ENCODE measurements at regions not wholly inside any gene's neighbourhood (a gene's known extent, or its start where the extent isn't known, plus 50 kb on each side); places are given as distances from the start of the nearest gene placed in this dataset.
"Not testable (repeated sequence)": the region's sequence is repeated elsewhere in the genome, so short reads cannot be mapped to it uniquely, and the experiment has no call there.

DNA sequence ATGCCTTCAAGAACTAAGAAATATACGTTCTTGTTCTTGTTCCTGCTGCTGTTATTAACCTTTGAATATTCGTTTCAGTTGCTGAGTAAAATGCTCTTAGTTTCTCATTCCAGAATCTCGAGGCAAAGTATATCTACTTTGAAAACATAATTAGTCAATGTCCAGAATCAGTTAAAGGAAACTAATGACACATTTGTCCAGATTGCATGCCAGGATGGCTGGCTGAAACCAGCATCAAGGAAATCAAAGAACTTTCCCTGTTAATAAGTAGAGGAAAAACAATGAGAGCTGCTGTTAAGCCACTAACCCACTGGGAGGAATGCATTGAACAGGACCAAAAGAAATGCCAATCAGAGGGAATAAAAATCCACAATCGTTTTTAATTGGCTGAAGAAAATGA is 196.9 kb downstream of the ALDH8A1 start:
- no peak for TF ChIP-seq POLR2A (IDR thresholded peaks at IDR 0.05)
- TF ChIP-seq, protein P1, sequence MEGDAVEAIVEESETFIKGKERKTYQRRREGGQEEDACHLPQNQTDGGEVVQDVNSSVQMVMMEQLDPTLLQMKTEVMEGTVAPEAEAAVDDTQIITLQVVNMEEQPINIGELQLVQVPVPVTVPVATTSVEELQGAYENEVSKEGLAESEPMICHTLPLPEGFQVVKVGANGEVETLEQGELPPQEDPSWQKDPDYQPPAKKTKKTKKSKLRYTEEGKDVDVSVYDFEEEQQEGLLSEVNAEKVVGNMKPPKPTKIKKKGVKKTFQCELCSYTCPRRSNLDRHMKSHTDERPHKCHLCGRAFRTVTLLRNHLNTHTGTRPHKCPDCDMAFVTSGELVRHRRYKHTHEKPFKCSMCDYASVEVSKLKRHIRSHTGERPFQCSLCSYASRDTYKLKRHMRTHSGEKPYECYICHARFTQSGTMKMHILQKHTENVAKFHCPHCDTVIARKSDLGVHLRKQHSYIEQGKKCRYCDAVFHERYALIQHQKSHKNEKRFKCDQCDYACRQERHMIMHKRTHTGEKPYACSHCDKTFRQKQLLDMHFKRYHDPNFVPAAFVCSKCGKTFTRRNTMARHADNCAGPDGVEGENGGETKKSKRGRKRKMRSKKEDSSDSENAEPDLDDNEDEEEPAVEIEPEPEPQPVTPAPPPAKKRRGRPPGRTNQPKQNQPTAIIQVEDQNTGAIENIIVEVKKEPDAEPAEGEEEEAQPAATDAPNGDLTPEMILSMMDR (IDR thresholded peaks at IDR 0.05 in 8 of 11, conservative IDR thresholded peaks at IDR 0.05 in 3 of 11), result no peak
- no peak for TF ChIP-seq POLR2AphosphoS5 (IDR thresholded peaks at IDR 0.05)
- no peak for DNase-seq
- Histone ChIP-seq H3K36me3 (no peaks in the 10 kb centered on the region), H3K9me3 (no peaks in the 10 kb centered on the region), H3K4me3 (no peak overlapping the region), H3K27me3 (replicated peaks in 1 of 7) (peaks cover 0 to 5% (median 0%) of the 10 kb centered on the region in 7 donors), H3K4me1 (no peaks in the 10 kb centered on the region), H3K27ac (no peak overlapping the region)
- 56 to 69% (median 63%) methylated on average over 4 of the region's 4 CpGs for WGBS, 5 donors
- intact Hi-C loops (cut with DNase I; ENCODE audit: low total_unique reads), result no loop called here

DNA sequence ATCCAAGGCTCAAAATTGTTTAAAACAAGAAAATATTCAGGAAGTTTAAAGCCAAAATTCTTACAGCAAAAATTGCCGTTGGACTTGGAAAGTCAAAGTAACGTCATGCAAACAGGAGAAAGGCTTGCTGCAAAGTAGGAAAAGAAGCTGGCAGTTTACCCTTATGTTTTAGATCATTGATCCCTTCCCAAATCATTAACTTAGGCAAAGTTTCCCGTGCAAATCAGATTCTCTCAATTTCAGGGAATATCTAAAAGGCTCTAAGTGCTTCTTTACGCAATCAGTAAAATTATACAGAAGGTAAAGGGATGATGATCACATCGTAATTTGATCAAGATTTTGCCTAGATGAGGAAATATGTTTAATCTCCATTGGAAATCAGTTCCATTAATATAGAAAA is 197.5 kb downstream of the ALDH8A1 start:
- Histone ChIP-seq H3K27me3 (replicated peaks in 1 of 7) (peaks cover 0 to 5% (median 0%) of the 10 kb centered on the region in 7 donors), H3K4me3 (no peak overlapping the region), H3K27ac (no peak overlapping the region), H3K9me3 (no peaks in the 10 kb centered on the region), H3K36me3 (no peaks in the 10 kb centered on the region), H3K4me1 (no peaks in the 10 kb centered on the region)
- no peak for TF ChIP-seq POLR2A (IDR thresholded peaks at IDR 0.05)
- no peak for TF ChIP-seq POLR2AphosphoS5 (IDR thresholded peaks at IDR 0.05)
- TF ChIP-seq, protein P1 (IDR thresholded peaks at IDR 0.05 in 8 of 11, conservative IDR thresholded peaks at IDR 0.05 in 3 of 11), result no peak
- no peak for DNase-seq
- WGBS, 5 donors, result 87 to 94% (median 93%) methylated on average over 5 of the region's 5 CpGs
- intact Hi-C loops (cut with DNase I; ENCODE audit: low total_unique reads), result no loop called here

DNA sequence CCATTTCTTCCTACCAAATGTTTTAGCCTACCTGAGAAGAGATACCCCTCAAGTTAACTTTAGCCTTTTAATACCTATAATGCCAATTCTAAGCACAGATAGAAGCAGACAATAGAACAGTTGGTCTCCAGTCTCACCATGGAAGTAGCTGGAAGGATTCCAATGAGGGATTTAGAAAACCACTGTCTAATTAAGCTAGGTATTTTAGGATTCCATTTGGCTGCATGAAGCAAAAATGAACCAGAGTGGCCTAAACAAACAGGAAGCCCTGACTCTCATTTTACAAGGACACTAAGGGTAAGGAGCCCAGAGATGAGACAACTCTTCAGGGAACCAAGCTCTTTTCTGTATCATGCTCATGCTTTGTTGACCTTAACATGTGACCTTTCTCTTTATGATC is 199.2 kb downstream of the ALDH8A1 start:
- no peak overlapping the region for H3K27ac ChIP-seq
- no peak for DNase-seq
- H3K4me3 ChIP-seq, result no peak overlapping the region
- no peaks in the 10 kb centered on the region for H3K4me1 ChIP-seq
- intact Hi-C loops (cut with DNase I; ENCODE audit: low total_unique reads), result no loop called here
- H3K9me3 ChIP-seq, result peaks cover 0 to 2% (median 0%) of the 10 kb centered on the region in 8 donors
- peaks cover 0 to 14% (median 0%) of the 10 kb centered on the region in 7 donors for H3K27me3 ChIP-seq (replicated peaks in 1 of 7)
- TF ChIP-seq, protein P1 (IDR thresholded peaks at IDR 0.05 in 8 of 11, conservative IDR thresholded peaks at IDR 0.05 in 3 of 11), result no peak
- TF ChIP-seq POLR2AphosphoS5 (IDR thresholded peaks at IDR 0.05) (no peak), POLR2A (IDR thresholded peaks at IDR 0.05) (no peak)
- no peaks in the 10 kb centered on the region for H3K36me3 ChIP-seq

DNA sequence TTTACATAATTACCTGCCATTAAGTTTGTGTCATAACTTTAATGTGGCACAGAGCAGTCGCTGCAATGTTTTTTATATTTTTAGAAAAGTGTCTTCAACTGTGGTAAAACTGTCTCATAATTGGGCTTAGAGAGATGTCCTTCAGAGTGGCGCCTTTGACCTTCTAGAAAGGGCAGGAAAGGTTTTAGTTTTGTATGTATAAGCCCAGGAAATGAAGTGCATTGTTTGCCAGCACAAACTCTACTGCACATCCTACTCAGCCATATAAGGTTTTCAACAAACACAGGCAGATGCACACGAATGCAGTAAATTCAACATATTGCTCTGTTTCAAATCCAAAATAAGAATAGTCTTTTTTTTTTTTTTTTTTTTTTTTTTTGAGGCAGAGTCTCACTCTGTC is 201.4 kb downstream of the ALDH8A1 start:
- H3K27ac ChIP-seq, result no peak overlapping the region
- intact Hi-C loops (cut with DNase I; ENCODE audit: low total_unique reads), result no loop called here
- no peak for DNase-seq
- no peaks in the 10 kb centered on the region for H3K4me1 ChIP-seq
- H3K9me3 ChIP-seq, result peaks cover 0 to 2% (median 0%) of the 10 kb centered on the region in 8 donors
- H3K27me3 ChIP-seq (replicated peaks in 1 of 7), result peaks cover 0 to 10% (median 0%) of the 10 kb centered on the region in 7 donors
- H3K4me3 ChIP-seq, result no peak overlapping the region
- WGBS, 5 donors, result 63 to 79% (median 73%) methylated on average over 3 of the region's 3 CpGs
- TF ChIP-seq POLR2AphosphoS5 (IDR thresholded peaks at IDR 0.05) (no peak), POLR2A (IDR thresholded peaks at IDR 0.05) (no peak)
- TF ChIP-seq, protein P1 (IDR thresholded peaks at IDR 0.05 in 8 of 11, conservative IDR thresholded peaks at IDR 0.05 in 3 of 11), result no peak
- no peaks in the 10 kb centered on the region for H3K36me3 ChIP-seq

DNA sequence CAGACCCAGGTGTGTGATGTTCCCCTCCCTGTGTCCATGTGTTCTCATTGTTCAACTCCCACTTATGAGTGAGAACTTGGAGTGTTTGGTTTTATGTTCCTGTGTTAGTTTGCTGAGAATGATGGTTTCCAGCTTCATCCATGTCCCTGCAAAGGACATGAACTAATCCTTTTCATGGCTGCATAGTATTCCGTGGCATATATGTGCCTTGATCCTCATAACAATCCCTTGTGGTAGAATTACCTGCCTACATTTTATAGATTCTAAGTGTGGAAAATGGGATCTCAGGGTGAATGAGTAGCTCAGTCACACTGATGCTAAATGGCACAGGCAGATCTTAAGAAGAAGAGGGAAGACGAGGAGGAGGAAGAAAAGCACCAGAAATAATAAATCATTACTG is 202.7 kb downstream of the ALDH8A1 start:
- H3K4me3 ChIP-seq; H3K36me3 ChIP-seq; H3K4me1 ChIP-seq; H3K9me3 ChIP-seq; H3K27me3 ChIP-seq (replicated peaks in 1 of 7); DNase-seq; H3K27ac ChIP-seq; intact Hi-C loops (cut with DNase I; ENCODE audit: low total_unique reads): not testable (repeated sequence)
- 86 to 94% (median 93%) methylated on average over 2 of the region's 2 CpGs for WGBS, 5 donors

All from spleen (tissue), 11 donors.